Nephron (organoid): ENCODE measurements at regions not wholly inside any gene's neighbourhood (a gene's known extent, or its start where the extent isn't known, plus 50 kb on each side); places are given as distances from the start of the nearest gene placed in this dataset.
A peak's percentile ranks its signal among the peaks of the same experiment; 100 is the strongest.

Experiments used
- H3K27ac Mint-ChIP-seq, 3 experiments: 2 replicates each; pipeline ENCODE4 v1.8.0; 2020; ENCODE audit warnings: mixed read lengths in 3 of 3, mild to moderate bottlenecking in 2 of 3, moderate library complexity in 1 of 3
- H3K27me3 Mint-ChIP-seq: 2 replicates; pipeline ENCODE4 v1.8.0; 2021; ENCODE audit warnings: low read depth, mild to moderate bottlenecking, moderate library complexity, mixed read lengths
- H3K36me3 Mint-ChIP-seq: 2 replicates; pipeline ENCODE4 v1.8.0; 2020; ENCODE audit warnings: low read depth, mixed read lengths
- H3K4me1 Mint-ChIP-seq: 2 replicates; pipeline ENCODE4 v1.8.0; 2020; ENCODE audit warnings: mixed read lengths
- H3K4me3 Mint-ChIP-seq, 3 experiments: 2 replicates each; pipeline ENCODE4 v1.8.0; 2020; ENCODE audit warnings: mild to moderate bottlenecking in 3 of 3, mixed read lengths in 3 of 3, moderate library complexity in 2 of 3
- H3K9me3 Mint-ChIP-seq: 2 replicates; pipeline ENCODE4 v1.8.0; 2020; ENCODE audit warnings: mixed read lengths
- TF ChIP-seq, protein P1 (sequence below), 3 experiments: fragments of 200-600 bp; sonication (generic); IDR thresholded peaks; one replicate each; pipeline ENCODE4 v1.5.0; 2021; ENCODE audit warnings: antibody characterized with exemption in 3 of 3; ENCODE audit not compliant: unreplicated experiment in 3 of 3

DNA sequence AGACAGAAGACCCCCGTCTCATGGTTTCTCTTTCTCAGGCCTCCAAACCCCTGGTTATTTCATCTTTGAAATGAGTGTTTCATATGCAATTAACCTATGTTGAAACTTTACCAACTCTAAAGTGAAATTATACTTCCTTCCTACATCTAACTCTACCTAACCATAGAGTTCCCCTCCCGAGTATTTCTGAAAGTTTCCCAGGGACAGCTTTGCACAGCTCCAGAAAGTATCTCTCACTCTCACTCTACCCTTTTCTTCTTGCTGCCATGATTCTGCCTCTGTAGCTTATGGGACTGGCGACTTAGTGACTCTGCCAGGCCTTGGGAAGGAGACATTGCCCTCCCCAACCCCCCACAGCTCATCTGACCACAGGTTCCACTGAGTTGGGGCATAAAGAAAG is 107.9 kb downstream of the B3GNT2 start:
- H3K9me3 Mint-ChIP-seq = no peaks in the 10 kb centered on the region
- H3K36me3 Mint-ChIP-seq = no peaks in the 10 kb centered on the region
- peaks cover 22% of the 10 kb centered on the region for H3K4me1 Mint-ChIP-seq
- no peak overlapping the region for H3K4me3 Mint-ChIP-seq
- TF ChIP-seq, protein P1, sequence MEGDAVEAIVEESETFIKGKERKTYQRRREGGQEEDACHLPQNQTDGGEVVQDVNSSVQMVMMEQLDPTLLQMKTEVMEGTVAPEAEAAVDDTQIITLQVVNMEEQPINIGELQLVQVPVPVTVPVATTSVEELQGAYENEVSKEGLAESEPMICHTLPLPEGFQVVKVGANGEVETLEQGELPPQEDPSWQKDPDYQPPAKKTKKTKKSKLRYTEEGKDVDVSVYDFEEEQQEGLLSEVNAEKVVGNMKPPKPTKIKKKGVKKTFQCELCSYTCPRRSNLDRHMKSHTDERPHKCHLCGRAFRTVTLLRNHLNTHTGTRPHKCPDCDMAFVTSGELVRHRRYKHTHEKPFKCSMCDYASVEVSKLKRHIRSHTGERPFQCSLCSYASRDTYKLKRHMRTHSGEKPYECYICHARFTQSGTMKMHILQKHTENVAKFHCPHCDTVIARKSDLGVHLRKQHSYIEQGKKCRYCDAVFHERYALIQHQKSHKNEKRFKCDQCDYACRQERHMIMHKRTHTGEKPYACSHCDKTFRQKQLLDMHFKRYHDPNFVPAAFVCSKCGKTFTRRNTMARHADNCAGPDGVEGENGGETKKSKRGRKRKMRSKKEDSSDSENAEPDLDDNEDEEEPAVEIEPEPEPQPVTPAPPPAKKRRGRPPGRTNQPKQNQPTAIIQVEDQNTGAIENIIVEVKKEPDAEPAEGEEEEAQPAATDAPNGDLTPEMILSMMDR (IDR thresholded peaks at IDR 0.05; ENCODE audit: unreplicated experiment in 3 of 3) = no peak
- peaks cover 7% of the 10 kb centered on the region for H3K27me3 Mint-ChIP-seq
- no peak overlapping the region for H3K27ac Mint-ChIP-seq

GRCh38 chr2:62302631-62303435 is 106.9 kb downstream of the B3GNT2 start:
- Mint-ChIP-seq H3K27me3 (peaks cover 4% of the 10 kb centered on the region), H3K4me1 (peaks cover 20% of the 10 kb centered on the region), H3K4me3 (no peak overlapping the region), H3K27ac (no peak overlapping the region), H3K9me3 (no peaks in the 10 kb centered on the region), H3K36me3 (no peaks in the 10 kb centered on the region)
- TF ChIP-seq, protein P1 (IDR thresholded peaks at IDR 0.05; ENCODE audit: unreplicated experiment in 3 of 3) = no peak

- peaks cover 4% of the 10 kb centered on the region for H3K27me3 Mint-ChIP-seq
- H3K4me1 Mint-ChIP-seq = peaks cover 5% of the 10 kb centered on the region
- H3K27ac Mint-ChIP-seq = no peak overlapping the region
- no peaks in the 10 kb centered on the region for H3K36me3 Mint-ChIP-seq
- H3K9me3 Mint-ChIP-seq = no peaks in the 10 kb centered on the region
- H3K4me3 Mint-ChIP-seq = no peak overlapping the region
- TF ChIP-seq, protein P1 (IDR thresholded peaks at IDR 0.05; ENCODE audit: unreplicated experiment in 3 of 3) = no peak
Observed at GRCh38 chr2:62300925-62301324, 105.0 kb downstream of the B3GNT2 start.

DNA sequence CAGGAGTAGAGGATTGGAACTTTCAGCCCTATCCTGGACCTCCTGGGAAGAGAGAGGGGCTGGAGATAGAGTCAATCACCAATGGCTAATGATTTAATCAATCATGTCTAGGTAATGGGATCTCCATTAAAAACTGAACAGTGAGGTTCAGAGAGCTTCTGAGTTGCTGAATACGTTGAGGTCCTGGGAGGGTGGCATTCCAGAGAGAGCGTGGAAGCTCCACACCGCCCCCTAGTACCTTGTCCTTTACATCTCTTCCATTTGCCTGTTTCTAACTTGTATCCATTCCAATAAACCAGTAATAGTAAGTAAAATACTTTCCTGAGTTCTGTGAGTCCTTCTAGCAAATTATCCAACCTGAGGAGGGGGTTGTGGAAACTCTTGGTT is 101.7 kb downstream of the B3GNT2 start:
- Mint-ChIP-seq H3K27me3 (no peaks in the 10 kb centered on the region), H3K4me1 (peaks cover 13% of the 10 kb centered on the region), H3K4me3 (no peak overlapping the region), H3K27ac (no peak overlapping the region), H3K9me3 (no peaks in the 10 kb centered on the region), H3K36me3 (no peaks in the 10 kb centered on the region)
- TF ChIP-seq, protein P1 (IDR thresholded peaks at IDR 0.05; ENCODE audit: unreplicated experiment in 3 of 3) = no peak

- H3K36me3 Mint-ChIP-seq = no peaks in the 10 kb centered on the region
- no peaks in the 10 kb centered on the region for H3K9me3 Mint-ChIP-seq
- H3K27ac Mint-ChIP-seq = peak overlapping the region in 1 of 3 experiments; percentile 43
- TF ChIP-seq, protein P1 (IDR thresholded peaks at IDR 0.05; ENCODE audit: unreplicated experiment in 3 of 3) = no peak
- H3K4me3 Mint-ChIP-seq = no peak overlapping the region
- peaks cover 19% of the 10 kb centered on the region for H3K4me1 Mint-ChIP-seq
- no peaks in the 10 kb centered on the region for H3K27me3 Mint-ChIP-seq
Observed at GRCh38 chr2:62296832-62297623, 101.1 kb downstream of the B3GNT2 start.
